Smooth muscle cell (in vitro differentiated cells): ENCODE measurements at regions not wholly inside any gene's neighbourhood (a gene's known extent, or its start where the extent isn't known, plus 50 kb on each side); places are given as distances from the start of the nearest gene placed in this dataset.

Experiments
- DNase-seq: peaks from one replicate; lab custom pipeline; 2025; ENCODE audit not compliant: unreplicated experiment; lab: John Stamatoyannopoulos, UW
- H2AFZ ChIP-seq: fragments of 200-600 bp; sonication (generic); 2 replicates; pipeline ENCODE4 v1.6.0; 2016; ENCODE audit warnings: antibody characterized with exemption, low read depth, mild to moderate bottlenecking
- H3F3A ChIP-seq: fragments of 200-600 bp; sonication (generic); 2 replicates; pipeline ENCODE4 v1.6.0; 2017; ENCODE audit warnings: antibody characterized with exemption, low read depth
- H3K27ac ChIP-seq: fragments of 200-600 bp; sonication (generic); 2 replicates; pipeline ENCODE4 v1.5.1; 2016; ENCODE audit warnings: low read depth, mild to moderate bottlenecking
- H3K27me3 ChIP-seq: fragments of 200-600 bp; sonication (generic); 2 replicates; pipeline ENCODE4 v1.6.1; 2016; ENCODE audit warnings: low read depth, mild to moderate bottlenecking
- H3K36me3 ChIP-seq: fragments of 200-600 bp; sonication (generic); 2 replicates; pipeline ENCODE4 v1.5.1; 2016; ENCODE audit warnings: low read depth
- H3K4me1 ChIP-seq: fragments of 200-600 bp; sonication (generic); 2 replicates; pipeline ENCODE4 v1.5.1; 2016; ENCODE audit warnings: low read depth
- H3K4me2 ChIP-seq: fragments of 200-600 bp; sonication (generic); 2 replicates; pipeline ENCODE4 v1.6.0; 2016; ENCODE audit warnings: mild to moderate bottlenecking
- H3K4me3 ChIP-seq: fragments of 200-600 bp; sonication (generic); 2 replicates; pipeline ENCODE4 v1.5.1; 2016; ENCODE audit warnings: mild to moderate bottlenecking
- H3K79me2 ChIP-seq: fragments of 200-600 bp; sonication (generic); 2 replicates; pipeline ENCODE4 v1.6.0; 2016; ENCODE audit warnings: low read depth, mild to moderate bottlenecking
- H3K9ac ChIP-seq: fragments of 200-600 bp; sonication (generic); 2 replicates; pipeline ENCODE4 v1.6.0; 2016; ENCODE audit warnings: low read depth
- H3K9me3 ChIP-seq: fragments of 200-600 bp; sonication (generic); replicated peaks from 2 replicates; pipeline ENCODE4 v1.5.1; 2016; ENCODE audit warnings: low read depth
- H4K20me1 ChIP-seq: fragments of 200-600 bp; sonication (generic); 2 replicates; pipeline ENCODE4 v1.6.0; 2016; ENCODE audit warnings: low read depth
- WGBS: methylation state at CpG from one replicate; pipeline ENCODE4 v1.1.7; 2016; ENCODE audit warnings: low lambda C conversion rate; 5-methylcytosine and 5-hydroxymethylcytosine counted together
- TF ChIP-seq, protein P1 (sequence below): fragments of 200-600 bp; sonication (generic); IDR thresholded peaks from 2 replicates; pipeline ENCODE4 v1.5.1; 2017; ENCODE audit warnings: borderline replicate concordance, mild to moderate bottlenecking, antibody characterized with exemption; ENCODE audit not compliant: insufficient read depth, poor library complexity, severe bottlenecking

DNA sequence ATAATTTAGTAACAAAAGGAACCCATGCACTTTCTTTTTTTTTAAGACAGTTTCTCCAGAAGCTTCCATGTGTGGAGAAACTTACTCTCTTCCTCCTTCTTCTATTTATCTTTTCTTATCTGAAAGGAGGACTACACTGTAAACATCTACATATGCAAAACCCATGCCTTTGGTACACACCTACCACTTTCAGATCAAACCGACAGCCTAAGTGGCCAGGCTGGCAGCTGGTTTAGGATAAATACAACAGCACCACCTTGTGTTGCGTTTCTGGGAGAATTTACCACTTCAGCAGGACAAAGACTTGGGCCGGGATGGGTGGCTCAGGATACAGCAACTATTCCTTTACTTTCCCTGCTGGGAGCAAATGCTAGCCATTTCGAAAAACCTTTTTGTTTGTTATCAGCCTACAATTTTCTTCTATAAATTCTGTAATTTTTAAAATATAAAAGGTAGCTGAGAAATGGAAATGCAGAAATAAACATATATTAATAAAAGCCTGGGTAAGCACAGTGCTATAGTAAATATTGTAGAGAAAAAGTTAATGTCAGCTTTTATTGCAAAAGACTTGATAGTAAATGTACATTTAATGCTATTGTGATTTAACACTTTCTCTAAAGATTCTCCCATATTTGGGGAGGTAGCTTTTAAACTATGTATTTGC is 94.0 kb upstream of the RFC3 start:
- peak overlapping the region; percentile 73 for H2AFZ ChIP-seq
- no peaks in the 10 kb centered on the region for H4K20me1 ChIP-seq
- H3K79me2 ChIP-seq = no peaks in the 10 kb centered on the region
- H3K27ac ChIP-seq = no peak overlapping the region
- 7% methylated on average over 4 of the region's 4 CpGs for WGBS
- H3K9me3 ChIP-seq = no peaks in the 10 kb centered on the region
- H3K4me1 ChIP-seq = no peaks in the 10 kb centered on the region
- no peak overlapping the region for H3K4me3 ChIP-seq
- DNase-seq = peak; percentile 2
- H3K4me2 ChIP-seq = peak overlapping the region; percentile 22
- no peak overlapping the region for H3K9ac ChIP-seq
- peaks cover 4% of the 10 kb centered on the region for H3F3A ChIP-seq
- no peaks in the 10 kb centered on the region for H3K27me3 ChIP-seq
- no peaks in the 10 kb centered on the region for H3K36me3 ChIP-seq
- TF ChIP-seq, protein P1, sequence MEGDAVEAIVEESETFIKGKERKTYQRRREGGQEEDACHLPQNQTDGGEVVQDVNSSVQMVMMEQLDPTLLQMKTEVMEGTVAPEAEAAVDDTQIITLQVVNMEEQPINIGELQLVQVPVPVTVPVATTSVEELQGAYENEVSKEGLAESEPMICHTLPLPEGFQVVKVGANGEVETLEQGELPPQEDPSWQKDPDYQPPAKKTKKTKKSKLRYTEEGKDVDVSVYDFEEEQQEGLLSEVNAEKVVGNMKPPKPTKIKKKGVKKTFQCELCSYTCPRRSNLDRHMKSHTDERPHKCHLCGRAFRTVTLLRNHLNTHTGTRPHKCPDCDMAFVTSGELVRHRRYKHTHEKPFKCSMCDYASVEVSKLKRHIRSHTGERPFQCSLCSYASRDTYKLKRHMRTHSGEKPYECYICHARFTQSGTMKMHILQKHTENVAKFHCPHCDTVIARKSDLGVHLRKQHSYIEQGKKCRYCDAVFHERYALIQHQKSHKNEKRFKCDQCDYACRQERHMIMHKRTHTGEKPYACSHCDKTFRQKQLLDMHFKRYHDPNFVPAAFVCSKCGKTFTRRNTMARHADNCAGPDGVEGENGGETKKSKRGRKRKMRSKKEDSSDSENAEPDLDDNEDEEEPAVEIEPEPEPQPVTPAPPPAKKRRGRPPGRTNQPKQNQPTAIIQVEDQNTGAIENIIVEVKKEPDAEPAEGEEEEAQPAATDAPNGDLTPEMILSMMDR = peak; percentile 71

DNA sequence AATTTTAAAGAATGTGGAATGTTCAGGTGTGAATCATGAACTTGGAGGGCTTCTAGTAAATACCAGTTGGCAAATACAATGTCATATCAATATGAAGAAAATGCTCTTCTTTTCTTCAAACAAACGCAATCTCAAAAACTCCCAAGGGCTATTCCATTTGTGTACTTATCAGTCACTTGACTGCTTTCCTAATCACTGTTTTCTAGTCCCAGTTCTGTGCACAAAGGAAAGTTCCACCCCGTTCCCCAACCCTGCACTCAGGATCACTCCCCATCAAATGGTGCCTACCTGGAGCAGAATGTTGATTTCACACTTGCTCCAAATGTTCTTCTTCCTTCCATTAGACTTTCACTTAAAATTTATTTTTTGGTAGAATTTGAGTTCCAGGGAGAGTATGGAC is 92.6 kb upstream of the RFC3 start:
- no peak for DNase-seq
- TF ChIP-seq, protein P1 = no peak
- no peak overlapping the region for H2AFZ ChIP-seq
- H3K4me3 ChIP-seq = no peak overlapping the region
- peaks cover 4% of the 10 kb centered on the region for H3F3A ChIP-seq
- H3K27me3 ChIP-seq = no peaks in the 10 kb centered on the region
- no peak overlapping the region for H3K27ac ChIP-seq
- no peaks in the 10 kb centered on the region for H4K20me1 ChIP-seq
- H3K4me2 ChIP-seq = no peak overlapping the region
- H3K9ac ChIP-seq = no peak overlapping the region
- H3K36me3 ChIP-seq = no peaks in the 10 kb centered on the region
- no peaks in the 10 kb centered on the region for H3K79me2 ChIP-seq
- no peaks in the 10 kb centered on the region for H3K9me3 ChIP-seq
- WGBS = 96% methylated on average over 2 of the region's 2 CpGs
- H3K4me1 ChIP-seq = no peaks in the 10 kb centered on the region

DNA sequence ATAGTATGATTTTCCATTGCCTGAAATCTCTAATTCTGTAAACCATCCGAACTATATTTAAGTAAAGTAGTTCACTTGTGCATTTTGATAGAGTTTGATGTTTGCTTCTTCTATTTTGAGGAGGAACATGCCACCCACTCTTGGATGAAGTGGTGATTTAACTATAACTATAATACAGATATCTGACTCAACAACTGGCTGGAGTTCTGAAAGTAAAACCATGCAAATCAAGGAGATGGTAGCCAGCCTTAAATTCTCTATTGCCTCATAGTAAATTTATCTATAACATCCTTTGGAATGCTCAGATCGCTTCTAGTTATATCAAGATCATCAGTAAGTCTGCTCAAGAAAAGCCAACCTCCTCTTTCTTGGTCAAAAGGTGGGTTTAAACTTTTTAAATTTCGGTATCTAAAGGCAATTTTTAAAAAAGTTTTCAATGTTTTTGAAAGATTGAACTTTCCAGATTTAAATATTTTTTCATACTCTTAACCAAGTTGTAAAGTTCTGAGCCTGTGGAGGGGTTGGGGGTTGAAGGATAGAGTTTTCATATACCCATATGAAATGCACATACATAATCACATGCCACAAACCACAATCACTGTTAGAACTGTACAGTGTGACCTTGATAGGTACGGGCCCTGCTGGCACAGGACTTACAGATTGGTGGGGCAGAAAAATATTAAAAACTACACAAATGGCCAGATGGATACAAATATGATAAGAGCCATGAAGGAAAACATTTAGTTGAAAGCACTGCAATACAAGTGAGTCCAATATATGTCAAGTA is 90.5 kb upstream of the RFC3 start:
- H3K4me1 ChIP-seq = no peaks in the 10 kb centered on the region
- DNase-seq = no peak
- TF ChIP-seq, protein P1 = no peak
- H4K20me1 ChIP-seq = no peaks in the 10 kb centered on the region
- H3F3A ChIP-seq = no peaks in the 10 kb centered on the region
- H3K4me2 ChIP-seq = no peak overlapping the region
- no peaks in the 10 kb centered on the region for H3K36me3 ChIP-seq
- no peak overlapping the region for H3K27ac ChIP-seq
- H2AFZ ChIP-seq = no peak overlapping the region
- no peaks in the 10 kb centered on the region for H3K9me3 ChIP-seq
- H3K79me2 ChIP-seq = no peaks in the 10 kb centered on the region
- H3K9ac ChIP-seq = no peak overlapping the region
- WGBS = 91% methylated on average over 4 of the region's 4 CpGs
- no peak overlapping the region for H3K4me3 ChIP-seq
- no peaks in the 10 kb centered on the region for H3K27me3 ChIP-seq
